SU-DHL-6 (cell line): ENCODE measurements at regions not wholly inside any gene's neighbourhood (a gene's known extent, or its start where the extent isn't known, plus 50 kb on each side); places are given as distances from the start of the nearest gene placed in this dataset.
"Not testable (repeated sequence)": the region's sequence is repeated elsewhere in the genome, so short reads cannot be mapped to it uniquely, and the experiment has no call there.

Experiments
- H2AFZ ChIP-seq: fragments of 200-600 bp; sonication (generic); 2 replicates; pipeline ENCODE4 v1.6.1; 2014; ENCODE audit warnings: low read depth, mild to moderate bottlenecking, moderate library complexity, mixed read lengths, antibody characterized with exemption, low read length; ENCODE audit not compliant: severe bottlenecking
- H3F3A ChIP-seq: fragments of 200-600 bp; shearing (Covaris generic); 2 replicates; pipeline ENCODE4 v1.6.0; 2016; ENCODE audit warnings: antibody characterized with exemption, mild to moderate bottlenecking; ENCODE audit not compliant: insufficient read depth
- H3K27ac ChIP-seq: fragments of 200-600 bp; sonication (generic); 2 replicates; pipeline ENCODE4 v1.5.1; 2016; ENCODE audit warnings: low read depth, mild to moderate bottlenecking, low read length, moderate library complexity, mixed read lengths
- H3K27me3 ChIP-seq: fragments of 200-600 bp; sonication (generic), shearing (Covaris generic); 2 replicates; pipeline ENCODE4 v1.6.0; 2014; ENCODE audit warnings: mild to moderate bottlenecking, low read length
- H3K36me3 ChIP-seq: fragments of 200-600 bp; sonication (generic); 2 replicates; pipeline ENCODE4 v1.6.1; 2014; ENCODE audit warnings: mild to moderate bottlenecking, low read length, mixed read lengths
- H3K4me2 ChIP-seq: fragments of 300-600, 200-600 bp; shearing (Covaris generic), sonication (generic); 2 replicates; pipeline ENCODE4 v1.6.0; 2014; ENCODE audit warnings: low read length, low read depth, mild to moderate bottlenecking; ENCODE audit not compliant: poor library complexity, severe bottlenecking
- H3K4me3 ChIP-seq: fragments of 200-600 bp; sonication (generic); 2 replicates; pipeline ENCODE4 v1.5.1; 2014; ENCODE audit warnings: antibody characterized with exemption, low read length, mild to moderate bottlenecking, mixed read lengths; ENCODE audit not compliant: insufficient read depth, poor library complexity, severe bottlenecking
- H3K79me2 ChIP-seq: fragments of 200-600 bp; sonication (generic); 2 replicates; pipeline ENCODE4 v1.6.1; 2014; ENCODE audit warnings: mild to moderate bottlenecking, low read length, moderate library complexity; ENCODE audit not compliant: insufficient read depth
- H3K9ac ChIP-seq: fragments of 200-600 bp; sonication (generic); 2 replicates; pipeline ENCODE4 v1.7.0; 2014; ENCODE audit warnings: mild to moderate bottlenecking, low read length
- H3K9me2 ChIP-seq: fragments of 200-600 bp; sonication (generic); replicated peaks from 2 replicates; pipeline ENCODE4 v1.6.1; 2014; ENCODE audit warnings: low read length; ENCODE audit not compliant: insufficient read depth
- H3K9me3 ChIP-seq: fragments of 200-600 bp; sonication (generic); 2 replicates; pipeline ENCODE4 v1.6.1; 2014; ENCODE audit warnings: low read length, mixed read lengths; ENCODE audit not compliant: insufficient read depth
- H4K20me1 ChIP-seq: fragments of 200-600 bp; sonication (generic); 2 replicates; pipeline ENCODE4 v1.6.1; 2014; ENCODE audit warnings: low read depth, mild to moderate bottlenecking, antibody characterized with exemption, low read length, moderate library complexity, mixed read lengths
- EZH2phosphoT487 ChIP-seq: fragments of 200-600 bp; sonication (generic), shearing (Covaris generic); conservative IDR thresholded peaks from 2 replicates; pipeline ENCODE4 v1.6.1; 2018; ENCODE audit warnings: mild to moderate bottlenecking, antibody characterized with exemption, low read length, moderate library complexity, mixed read lengths
- TF ChIP-seq, protein P1 (sequence below): fragments of 200-600 bp; sonication (generic); IDR thresholded peaks from one replicate; pipeline ENCODE4 v1.5.1; 2017; ENCODE audit warnings: antibody characterized with exemption, mild to moderate bottlenecking, low read length, moderate library complexity; ENCODE audit not compliant: insufficient read depth, poor library complexity, severe bottlenecking

- H3K36me3 ChIP-seq, result no peaks in the 10 kb centered on the region
- no peak overlapping the region for H3K9ac ChIP-seq
- 0 out of 2 replicates have a peak, but pooled peaks cover 5% of the 10 kb centered on the region for H3K27me3 ChIP-seq
- H3K9me3 ChIP-seq, result no peaks in the 10 kb centered on the region
- no peaks in the 10 kb centered on the region for H3K9me2 ChIP-seq
- no peaks in the 10 kb centered on the region for H3K79me2 ChIP-seq
- no peak overlapping the region for H2AFZ ChIP-seq
- H3K4me2 ChIP-seq, result no peak overlapping the region
- H3K27ac ChIP-seq, result no peak overlapping the region
- no peak for TF ChIP-seq EZH2phosphoT487
- TF ChIP-seq, protein P1, sequence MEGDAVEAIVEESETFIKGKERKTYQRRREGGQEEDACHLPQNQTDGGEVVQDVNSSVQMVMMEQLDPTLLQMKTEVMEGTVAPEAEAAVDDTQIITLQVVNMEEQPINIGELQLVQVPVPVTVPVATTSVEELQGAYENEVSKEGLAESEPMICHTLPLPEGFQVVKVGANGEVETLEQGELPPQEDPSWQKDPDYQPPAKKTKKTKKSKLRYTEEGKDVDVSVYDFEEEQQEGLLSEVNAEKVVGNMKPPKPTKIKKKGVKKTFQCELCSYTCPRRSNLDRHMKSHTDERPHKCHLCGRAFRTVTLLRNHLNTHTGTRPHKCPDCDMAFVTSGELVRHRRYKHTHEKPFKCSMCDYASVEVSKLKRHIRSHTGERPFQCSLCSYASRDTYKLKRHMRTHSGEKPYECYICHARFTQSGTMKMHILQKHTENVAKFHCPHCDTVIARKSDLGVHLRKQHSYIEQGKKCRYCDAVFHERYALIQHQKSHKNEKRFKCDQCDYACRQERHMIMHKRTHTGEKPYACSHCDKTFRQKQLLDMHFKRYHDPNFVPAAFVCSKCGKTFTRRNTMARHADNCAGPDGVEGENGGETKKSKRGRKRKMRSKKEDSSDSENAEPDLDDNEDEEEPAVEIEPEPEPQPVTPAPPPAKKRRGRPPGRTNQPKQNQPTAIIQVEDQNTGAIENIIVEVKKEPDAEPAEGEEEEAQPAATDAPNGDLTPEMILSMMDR, result no peak
- no peaks in the 10 kb centered on the region for H3F3A ChIP-seq
- H4K20me1 ChIP-seq, result no peaks in the 10 kb centered on the region
- no peak overlapping the region for H3K4me3 ChIP-seq
Observed at GRCh38 chr6:4336778-4337442, 201.5 kb upstream of the ECI2 start.

DNA sequence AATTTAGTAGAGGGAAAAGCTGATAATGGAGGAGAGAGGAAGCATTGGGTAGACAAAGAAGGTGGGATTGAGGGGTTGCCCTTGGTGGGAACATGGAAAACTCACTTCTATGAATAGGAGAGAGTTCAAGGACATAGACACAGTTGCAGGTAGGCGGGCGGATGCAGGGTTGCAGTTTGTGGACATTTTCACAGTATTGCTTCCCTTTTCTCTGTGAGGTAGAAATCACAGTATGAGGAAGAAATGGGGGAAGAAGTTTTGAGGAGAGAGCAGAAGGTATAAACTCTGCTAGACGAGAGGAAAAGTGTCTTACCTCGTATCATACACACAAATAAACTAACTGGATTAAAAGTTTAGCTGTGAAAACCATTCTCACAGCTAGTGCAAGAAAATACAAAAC lies 200.7 kb upstream of the ECI2 start:
- H3K9ac ChIP-seq, result no peak overlapping the region
- H3K27ac ChIP-seq, result no peak overlapping the region

DNA sequence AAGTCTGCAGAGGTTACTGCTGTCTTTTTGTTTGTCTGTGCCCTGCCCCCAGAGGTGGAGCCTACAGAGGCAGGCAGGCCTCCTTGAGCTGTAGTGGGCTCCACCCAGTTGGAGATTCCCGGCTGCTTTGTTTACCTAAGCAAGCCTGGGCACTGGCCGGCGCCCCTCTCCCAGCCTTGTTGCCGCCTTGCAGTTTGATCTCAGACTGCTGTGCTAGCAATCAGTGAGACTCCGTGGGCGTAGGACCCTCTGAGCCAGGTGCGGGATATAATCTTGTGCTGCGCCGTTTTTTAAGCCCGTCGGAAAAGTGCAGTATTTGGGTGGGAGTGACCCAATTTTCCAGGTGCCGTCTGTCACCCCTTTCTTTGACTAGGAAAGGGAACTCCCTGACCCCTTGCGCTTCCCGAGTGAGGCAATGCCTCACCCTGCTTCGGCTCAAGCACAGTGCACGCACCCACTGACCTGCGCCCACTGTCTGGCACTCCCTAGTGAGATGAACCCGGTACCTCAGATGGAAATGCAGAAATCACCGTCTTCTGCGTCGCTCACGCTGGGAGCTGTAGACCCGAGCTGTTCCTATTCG lies 198.9 kb upstream of the ECI2 start:
- not testable (repeated sequence) for H3K27ac ChIP-seq, H3K4me2 ChIP-seq, H3F3A ChIP-seq, H2AFZ ChIP-seq, H4K20me1 ChIP-seq, H3K9ac ChIP-seq, H3K36me3 ChIP-seq, H3K79me2 ChIP-seq, H3K9me3 ChIP-seq, H3K27me3 ChIP-seq, H3K9me2 ChIP-seq, H3K4me3 ChIP-seq

More for the DNA sequence above, 200.7 kb upstream of the ECI2 start:
- Histone ChIP-seq H3K36me3 (no peaks in the 10 kb centered on the region), H3F3A (no peaks in the 10 kb centered on the region), H3K79me2 (no peaks in the 10 kb centered on the region), H4K20me1 (no peaks in the 10 kb centered on the region), H3K4me2 (no peak overlapping the region), H3K9me3 (no peaks in the 10 kb centered on the region), H3K4me3 (no peak overlapping the region), H3K27me3 (0 out of 2 replicates have a peak, but pooled peaks cover 5% of the 10 kb centered on the region), H2AFZ (no peak overlapping the region), H3K9me2 (no peaks in the 10 kb centered on the region)
- TF ChIP-seq EZH2phosphoT487, result no peak
- TF ChIP-seq, protein P1, result no peak

- H3K27me3 ChIP-seq, result no peaks in the 10 kb centered on the region
- no peaks in the 10 kb centered on the region for H3K36me3 ChIP-seq
- no peak overlapping the region for H3K4me3 ChIP-seq
- no peaks in the 10 kb centered on the region for H3K9me3 ChIP-seq
- H3F3A ChIP-seq, result no peaks in the 10 kb centered on the region
- no peak overlapping the region for H3K9ac ChIP-seq
- no peaks in the 10 kb centered on the region for H3K9me2 ChIP-seq
- no peak overlapping the region for H2AFZ ChIP-seq
- no peaks in the 10 kb centered on the region for H3K79me2 ChIP-seq
- H3K27ac ChIP-seq, result no peak overlapping the region
- H4K20me1 ChIP-seq, result no peaks in the 10 kb centered on the region
- TF ChIP-seq, protein P1, result no peak
- no peak for TF ChIP-seq EZH2phosphoT487
- H3K4me2 ChIP-seq, result no peak overlapping the region
Observed at GRCh38 chr6:4327841-4328240, 192.5 kb upstream of the ECI2 start.
